ENCODE measurements at regions not wholly inside any gene's neighbourhood (a gene's known extent, or its start where the extent isn't known, plus 50 kb on each side); places are given as distances from the start of the nearest gene placed in this dataset.

DNA sequence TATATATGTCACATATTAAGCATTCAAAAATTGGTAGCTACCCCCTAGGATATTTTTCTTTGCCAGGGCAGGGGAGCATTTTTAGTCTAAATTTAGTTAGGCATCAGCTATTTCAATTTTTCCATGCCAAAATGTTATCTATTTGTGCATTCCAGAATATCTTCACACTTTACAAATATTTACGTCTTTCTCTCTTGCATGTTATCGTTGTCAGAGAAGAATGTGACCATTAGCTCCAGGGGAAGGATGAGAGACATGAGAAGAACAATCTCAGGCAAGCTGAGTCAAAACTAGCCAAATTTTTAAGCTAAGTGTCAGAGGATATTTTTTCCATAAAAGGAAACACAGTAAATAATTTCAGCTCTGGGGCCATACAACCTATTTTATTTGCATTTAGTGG is 885.0 kb upstream of the EPHA5 start:
- TF ChIP-seq, protein P1, sequence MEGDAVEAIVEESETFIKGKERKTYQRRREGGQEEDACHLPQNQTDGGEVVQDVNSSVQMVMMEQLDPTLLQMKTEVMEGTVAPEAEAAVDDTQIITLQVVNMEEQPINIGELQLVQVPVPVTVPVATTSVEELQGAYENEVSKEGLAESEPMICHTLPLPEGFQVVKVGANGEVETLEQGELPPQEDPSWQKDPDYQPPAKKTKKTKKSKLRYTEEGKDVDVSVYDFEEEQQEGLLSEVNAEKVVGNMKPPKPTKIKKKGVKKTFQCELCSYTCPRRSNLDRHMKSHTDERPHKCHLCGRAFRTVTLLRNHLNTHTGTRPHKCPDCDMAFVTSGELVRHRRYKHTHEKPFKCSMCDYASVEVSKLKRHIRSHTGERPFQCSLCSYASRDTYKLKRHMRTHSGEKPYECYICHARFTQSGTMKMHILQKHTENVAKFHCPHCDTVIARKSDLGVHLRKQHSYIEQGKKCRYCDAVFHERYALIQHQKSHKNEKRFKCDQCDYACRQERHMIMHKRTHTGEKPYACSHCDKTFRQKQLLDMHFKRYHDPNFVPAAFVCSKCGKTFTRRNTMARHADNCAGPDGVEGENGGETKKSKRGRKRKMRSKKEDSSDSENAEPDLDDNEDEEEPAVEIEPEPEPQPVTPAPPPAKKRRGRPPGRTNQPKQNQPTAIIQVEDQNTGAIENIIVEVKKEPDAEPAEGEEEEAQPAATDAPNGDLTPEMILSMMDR (IDR thresholded peaks at IDR 0.05), result no peak
- no peak for TF ChIP-seq POLR2A (IDR thresholded peaks at IDR 0.05)

All from uterus (tissue), 2 donors.